Uterus (tissue), 2 donors: ENCODE measurements at regions not wholly inside any gene's neighbourhood (a gene's known extent, or its start where the extent isn't known, plus 50 kb on each side); places are given as distances from the start of the nearest gene placed in this dataset.

Experiments
- CTCF ChIP-seq, 4 experiments: fragments of 200-600 bp in 2 of 4; fragments of 450-650 bp in 2 of 4; sonication (generic) in 2 of 4; IDR thresholded peaks; one replicate each; pipeline ENCODE4 v1.5.1; 2016 to 2019; ENCODE audit warnings: antibody characterized with exemption in 4 of 4, mild to moderate bottlenecking in 2 of 4, moderate library complexity in 1 of 4
- POLR2A ChIP-seq, 2 donors: fragments of 450-650 bp; IDR thresholded peaks; one replicate each; pipeline ENCODE4 v1.6.1; 2016; ENCODE audit warnings: antibody characterized with exemption in 2 of 2, mild to moderate bottlenecking in 1 of 2, moderate library complexity in 1 of 2

GRCh38 chr22:48588878-48589450 lies 1238.7 kb downstream of the BRD1 start:
- TF ChIP-seq POLR2A (IDR thresholded peaks at IDR 0.05) (no peak), CTCF (IDR thresholded peaks at IDR 0.05) (no peak)
